Heart left ventricle (tissue), 13 donors: ENCODE measurements at regions not wholly inside any gene's neighbourhood (a gene's known extent, or its start where the extent isn't known, plus 50 kb on each side); places are given as distances from the start of the nearest gene placed in this dataset.

Experiments
- POLR2A ChIP-seq, 2 donors: fragments of 450-650 bp; IDR thresholded peaks; one replicate each; pipeline ENCODE4 v1.6.1; 2017; ENCODE audit warnings: antibody characterized with exemption in 2 of 2, mild to moderate bottlenecking in 2 of 2, moderate library complexity in 2 of 2
- TF ChIP-seq, protein P1 (sequence below), 12 donors: fragments of 200-600 bp; sonication (generic) in 4 of 12; IDR thresholded peaks; one replicate each; pipeline versions ENCODE4 v1.5.0 to v1.8.0; 2018 to 2022; ENCODE audit warnings: antibody characterized with exemption in 12 of 12, mild to moderate bottlenecking in 5 of 12
- donor health status: ischemic (EF 13 %, LVEDD 7.1; RV severe dilation, severe dysfunction).
- donor health status: DM: no; HTN: yes; CAD: no.
- donor health status: DM: no; HTN: no; CAD: no.
- donor health status: ischemic (EF 25% LVEDD 6.9; RV normal size, moderate dysfunction).
- donor health status: ischemic (EF 25% LVEDD 5.7; RV mildly dilated, moderate dysfunction).
- donor health status: ischemic (EF 35%, LVEDD 5.7; RV mildly dilated, moderate dysfunction).
- donor health status: nonischemic (EF 11% LVEDD 7.7; RV severe dilation, severe dysfunction).
- donor health status: DM: yes; HTN: yes; CAD: no.
- donor health status: PGD.
- donor health status: ischemic (EF 29% LVEDD 5.4; RV normal size, mild dysfunction).
- donor health status: nonischemic (EF 23%, LVEDD 6.1; RV moderate dilation, normal function).

- TF ChIP-seq, protein P1, sequence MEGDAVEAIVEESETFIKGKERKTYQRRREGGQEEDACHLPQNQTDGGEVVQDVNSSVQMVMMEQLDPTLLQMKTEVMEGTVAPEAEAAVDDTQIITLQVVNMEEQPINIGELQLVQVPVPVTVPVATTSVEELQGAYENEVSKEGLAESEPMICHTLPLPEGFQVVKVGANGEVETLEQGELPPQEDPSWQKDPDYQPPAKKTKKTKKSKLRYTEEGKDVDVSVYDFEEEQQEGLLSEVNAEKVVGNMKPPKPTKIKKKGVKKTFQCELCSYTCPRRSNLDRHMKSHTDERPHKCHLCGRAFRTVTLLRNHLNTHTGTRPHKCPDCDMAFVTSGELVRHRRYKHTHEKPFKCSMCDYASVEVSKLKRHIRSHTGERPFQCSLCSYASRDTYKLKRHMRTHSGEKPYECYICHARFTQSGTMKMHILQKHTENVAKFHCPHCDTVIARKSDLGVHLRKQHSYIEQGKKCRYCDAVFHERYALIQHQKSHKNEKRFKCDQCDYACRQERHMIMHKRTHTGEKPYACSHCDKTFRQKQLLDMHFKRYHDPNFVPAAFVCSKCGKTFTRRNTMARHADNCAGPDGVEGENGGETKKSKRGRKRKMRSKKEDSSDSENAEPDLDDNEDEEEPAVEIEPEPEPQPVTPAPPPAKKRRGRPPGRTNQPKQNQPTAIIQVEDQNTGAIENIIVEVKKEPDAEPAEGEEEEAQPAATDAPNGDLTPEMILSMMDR (IDR thresholded peaks at IDR 0.05) = no peak
- no peak for TF ChIP-seq POLR2A (IDR thresholded peaks at IDR 0.05)
These were observed 633.6 kb downstream of the PCDH18 start for GRCh38 chr4:136898590-136899248.
